Thyroid gland (tissue), 4 donors: ENCODE measurements at regions not wholly inside any gene's neighbourhood (a gene's known extent, or its start where the extent isn't known, plus 50 kb on each side); places are given as distances from the start of the nearest gene placed in this dataset.

Experiments
- DNase-seq, 2 donors: peaks; one replicate each; pipeline ENCODE4 v3.0.0-alpha.2; 2019
- H3K27ac ChIP-seq, 3 donors: fragments of 200-600 bp; sonication (generic); 1 replicate in 2 of 3; 2 replicates in 1 of 3; pipeline ENCODE4 v1.5.1; 2016 to 2019; ENCODE audit warnings: mild to moderate bottlenecking in 1 of 3, moderate library complexity in 1 of 3
- H3K27me3 ChIP-seq: fragments of 200-600 bp; sonication (generic); one replicate; pipeline ENCODE4 v1.5.1; 2019
- H3K36me3 ChIP-seq, 2 donors: fragments of 200-600 bp; sonication (generic); one replicate each; pipeline ENCODE4 v1.5.1; 2016 to 2019
- H3K4me1 ChIP-seq, 2 donors: fragments of 200-600 bp; sonication (generic); one replicate each; pipeline ENCODE4 v1.5.1; 2017 to 2019
- H3K4me3 ChIP-seq, 3 donors: fragments of 200-600 bp; sonication (generic); replicated peaks in 1 of 3; 1 replicate in 2 of 3; 2 replicates in 1 of 3; pipeline ENCODE4 v1.5.1; 2016; ENCODE audit warnings: mild to moderate bottlenecking in 1 of 3
- H3K9me3 ChIP-seq: fragments of 200-600 bp; sonication (generic); one replicate; pipeline ENCODE4 v1.5.1; 2017
- POLR2A ChIP-seq, 2 donors: fragments of 450-650 bp; IDR thresholded peaks; one replicate each; pipeline ENCODE4 v1.6.1; 2017; ENCODE audit warnings: antibody characterized with exemption in 2 of 2, mild to moderate bottlenecking in 2 of 2, moderate library complexity in 1 of 2
- WGBS, 2 donors: methylation state at CpG; one replicate each; pipeline ENCODE4 v1.1.5; 2017; 5-methylcytosine and 5-hydroxymethylcytosine counted together
- intact Hi-C: fragments of 100-400 bp; cut with DNase I; formaldehyde crosslinking; loops from one replicate; pipeline ENCODE4 v1.15.1; 2023
- TF ChIP-seq, protein P1 (sequence below), 6 experiments: fragments of 200-600 bp in 3 of 6; fragments of 450-650 bp in 3 of 6; sonication (generic) in 3 of 6; IDR thresholded peaks; one replicate each; pipeline ENCODE4 v1.5.1; 2016 to 2019; ENCODE audit warnings: antibody characterized with exemption in 6 of 6, mild to moderate bottlenecking in 2 of 6, inconsistent platforms in 1 of 6, moderate library complexity in 1 of 6

GRCh38 chr6:145332011-145332410 lies 403.3 kb downstream of the EPM2A start:
- intact Hi-C loops = no loop called here
- 57 to 68% methylated on average over 2 of the region's 2 CpGs for WGBS, 2 donors
- no peak overlapping the region for H3K4me3 ChIP-seq
- H3K36me3 ChIP-seq = no peaks in the 10 kb centered on the region
- no peak for DNase-seq
- H3K27ac ChIP-seq = no peak overlapping the region
- no peaks in the 10 kb centered on the region for H3K9me3 ChIP-seq
- H3K27me3 ChIP-seq = no peaks in the 10 kb centered on the region
- TF ChIP-seq, protein P1, sequence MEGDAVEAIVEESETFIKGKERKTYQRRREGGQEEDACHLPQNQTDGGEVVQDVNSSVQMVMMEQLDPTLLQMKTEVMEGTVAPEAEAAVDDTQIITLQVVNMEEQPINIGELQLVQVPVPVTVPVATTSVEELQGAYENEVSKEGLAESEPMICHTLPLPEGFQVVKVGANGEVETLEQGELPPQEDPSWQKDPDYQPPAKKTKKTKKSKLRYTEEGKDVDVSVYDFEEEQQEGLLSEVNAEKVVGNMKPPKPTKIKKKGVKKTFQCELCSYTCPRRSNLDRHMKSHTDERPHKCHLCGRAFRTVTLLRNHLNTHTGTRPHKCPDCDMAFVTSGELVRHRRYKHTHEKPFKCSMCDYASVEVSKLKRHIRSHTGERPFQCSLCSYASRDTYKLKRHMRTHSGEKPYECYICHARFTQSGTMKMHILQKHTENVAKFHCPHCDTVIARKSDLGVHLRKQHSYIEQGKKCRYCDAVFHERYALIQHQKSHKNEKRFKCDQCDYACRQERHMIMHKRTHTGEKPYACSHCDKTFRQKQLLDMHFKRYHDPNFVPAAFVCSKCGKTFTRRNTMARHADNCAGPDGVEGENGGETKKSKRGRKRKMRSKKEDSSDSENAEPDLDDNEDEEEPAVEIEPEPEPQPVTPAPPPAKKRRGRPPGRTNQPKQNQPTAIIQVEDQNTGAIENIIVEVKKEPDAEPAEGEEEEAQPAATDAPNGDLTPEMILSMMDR (IDR thresholded peaks at IDR 0.05) = no peak
- no peak for TF ChIP-seq POLR2A (IDR thresholded peaks at IDR 0.05)
- no peaks in the 10 kb centered on the region for H3K4me1 ChIP-seq

DNA sequence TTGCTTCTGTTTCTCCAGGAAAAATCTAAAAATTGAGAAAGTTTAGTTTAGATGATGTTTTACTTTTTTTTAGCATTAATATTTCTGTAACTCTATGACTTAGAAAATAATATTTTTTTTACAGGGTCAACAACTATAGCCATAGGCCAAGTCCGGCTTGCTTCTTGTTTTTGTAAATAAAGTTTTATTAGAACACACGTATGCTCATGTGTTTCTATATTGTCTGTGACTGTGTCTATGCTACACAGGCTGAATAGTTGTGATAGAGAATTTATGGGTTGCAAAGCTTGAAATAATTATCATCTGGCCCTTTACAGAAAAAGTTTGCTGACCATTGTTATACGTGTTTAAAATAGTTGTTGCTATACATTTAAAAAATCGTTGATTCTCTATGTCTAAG lies 399.2 kb downstream of the EPM2A start:
- no peak overlapping the region for H3K4me3 ChIP-seq
- no peaks in the 10 kb centered on the region for H3K9me3 ChIP-seq
- no peak for TF ChIP-seq POLR2A (IDR thresholded peaks at IDR 0.05)
- TF ChIP-seq, protein P1 (IDR thresholded peaks at IDR 0.05) = no peak
- intact Hi-C loops = no loop called here
- DNase-seq = no peak
- no peaks in the 10 kb centered on the region for H3K36me3 ChIP-seq
- no peaks in the 10 kb centered on the region for H3K27me3 ChIP-seq
- WGBS, 2 donors = 95 to 96% methylated on average over 4 of the region's 4 CpGs
- H3K27ac ChIP-seq = no peak overlapping the region
- H3K4me1 ChIP-seq = no peaks in the 10 kb centered on the region

DNA sequence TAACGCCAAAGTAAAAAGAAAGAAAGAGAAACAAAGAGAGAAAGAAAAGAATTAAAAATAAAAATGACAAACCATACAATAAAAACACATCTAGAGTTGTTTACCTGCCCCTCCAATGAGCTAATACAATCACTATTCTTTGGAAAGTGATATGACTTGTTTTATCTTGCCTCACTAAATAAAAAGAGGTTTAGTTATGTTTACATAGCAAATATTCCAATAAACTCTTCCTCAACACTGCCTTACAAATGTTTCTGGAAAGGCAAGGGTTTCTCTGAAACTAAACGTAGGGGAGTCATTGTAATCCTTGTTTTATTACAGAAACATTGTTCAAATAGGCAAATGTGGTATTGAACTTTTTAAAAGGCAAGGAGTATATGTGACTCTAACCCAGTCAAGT lies 396.2 kb downstream of the EPM2A start:
- DNase-seq = no peak
- H3K27ac ChIP-seq = no peak overlapping the region
- no peaks in the 10 kb centered on the region for H3K9me3 ChIP-seq
- intact Hi-C loops = no loop called here
- TF ChIP-seq POLR2A (IDR thresholded peaks at IDR 0.05) = no peak
- TF ChIP-seq, protein P1 (IDR thresholded peaks at IDR 0.05) = no peak
- no peaks in the 10 kb centered on the region for H3K27me3 ChIP-seq
- no peaks in the 10 kb centered on the region for H3K36me3 ChIP-seq
- H3K4me1 ChIP-seq = no peaks in the 10 kb centered on the region
- H3K4me3 ChIP-seq = no peak overlapping the region
- WGBS, 2 donors = 53 to 63% methylated on average over 2 of the region's 2 CpGs

DNA sequence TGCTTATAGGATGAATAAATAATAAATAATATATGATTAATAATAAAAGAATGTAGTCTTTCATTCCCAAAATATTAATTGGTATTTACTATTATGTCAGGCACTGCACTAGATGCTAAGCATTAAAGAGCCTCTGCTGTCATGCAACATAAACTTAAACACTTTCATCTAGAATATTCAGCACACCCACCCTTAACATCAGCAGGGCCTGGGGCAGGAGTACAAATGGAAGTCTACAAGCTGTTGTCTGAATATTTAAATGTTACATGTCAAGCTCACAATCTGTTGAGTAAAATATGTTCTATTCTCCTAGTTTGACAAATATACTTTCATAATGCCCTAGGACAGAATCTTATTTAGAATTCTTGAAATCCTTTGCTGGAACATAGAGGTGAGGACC lies 395.1 kb downstream of the EPM2A start:
- no peaks in the 10 kb centered on the region for H3K36me3 ChIP-seq
- no peaks in the 10 kb centered on the region for H3K9me3 ChIP-seq
- TF ChIP-seq, protein P1 (IDR thresholded peaks at IDR 0.05) = no peak
- TF ChIP-seq POLR2A (IDR thresholded peaks at IDR 0.05) = no peak
- no peak for DNase-seq
- H3K4me1 ChIP-seq = no peaks in the 10 kb centered on the region
- no peak overlapping the region for H3K27ac ChIP-seq
- intact Hi-C loops = no loop called here
- H3K4me3 ChIP-seq = no peak overlapping the region
- H3K27me3 ChIP-seq = no peaks in the 10 kb centered on the region

GRCh38 chr6:145345094-145345493 lies 390.2 kb downstream of the EPM2A start:
- Histone ChIP-seq H3K27me3 (no peaks in the 10 kb centered on the region), H3K27ac (no peak overlapping the region), H3K4me3 (no peak overlapping the region), H3K9me3 (no peaks in the 10 kb centered on the region), H3K36me3 (no peaks in the 10 kb centered on the region), H3K4me1 (no peaks in the 10 kb centered on the region)
- intact Hi-C loops = no loop called here
- DNase-seq = no peak
- TF ChIP-seq POLR2A (IDR thresholded peaks at IDR 0.05) = no peak
- TF ChIP-seq, protein P1 (IDR thresholded peaks at IDR 0.05) = no peak
